A673 (cell line): ENCODE measurements at regions not wholly inside any gene's neighbourhood (a gene's known extent, or its start where the extent isn't known, plus 50 kb on each side); places are given as distances from the start of the nearest gene placed in this dataset.

Source experiments
- BruUV-seq: library from RNA; stranded (reverse); fragments of 400-500 nt; replicated peaks from 2 replicates; lab custom pipeline; 2021; lab: Mats Ljungman, UMichigan
- CTCF ChIA-PET: fragments of 300-600 bp; sonication (Branson Sonifier 250); formaldehyde crosslinking; loops from one replicate; lab custom pipeline; 2022; ENCODE audit warnings: antibody characterized with exemption; lab: Charles Lee
- POLR2A ChIA-PET: fragments of 300-600 bp; sonication (Branson Sonifier 250); formaldehyde crosslinking; loops from one replicate; lab custom pipeline; 2022; ENCODE audit warnings: antibody characterized with exemption; ENCODE audit not compliant: low non-redundant PET; lab: Charles Lee
- DNase-seq: peaks from one replicate; pipeline ENCODE4 v3.0.0-alpha.2; 2015; ENCODE audit warnings: low spot score
- H3K27ac ChIP-seq: fragments of 200-600 bp; sonication (generic); 2 replicates; pipeline ENCODE4 v1.5.1; 2016; ENCODE audit warnings: mixed run types, low read depth, mild to moderate bottlenecking, mixed read lengths, antibody characterized with exemption, low read length; ENCODE audit not compliant: poor library complexity, severe bottlenecking
- H3K27me3 ChIP-seq: fragments of 200-600 bp; sonication (generic); replicated peaks from 2 replicates; pipeline ENCODE4 v1.6.1; 2017; ENCODE audit warnings: mixed run types, low read depth, mild to moderate bottlenecking, mixed read lengths, antibody characterized with exemption, low read length; ENCODE audit not compliant: insufficient read depth, poor library complexity
- H3K36me3 ChIP-seq: fragments of 200-600 bp; sonication (generic); 2 replicates; pipeline ENCODE4 v1.6.1; 2016; ENCODE audit warnings: mixed run types, mild to moderate bottlenecking, mixed read lengths, antibody characterized with exemption, low read length; ENCODE audit not compliant: insufficient read depth, poor library complexity, severe bottlenecking
- H3K4me1 ChIP-seq: fragments of 200-600 bp; sonication (generic); 2 replicates; pipeline ENCODE4 v1.6.1; 2017; ENCODE audit warnings: mixed run types, mild to moderate bottlenecking, mixed read lengths, antibody characterized with exemption, low read length; ENCODE audit not compliant: insufficient read depth, poor library complexity, severe bottlenecking
- H3K4me3 ChIP-seq: fragments of 200-600 bp; sonication (generic); 2 replicates; pipeline ENCODE4 v1.5.1; 2016; ENCODE audit warnings: low read depth, mixed run types, mild to moderate bottlenecking, mixed read lengths, low read length; ENCODE audit not compliant: poor library complexity, severe bottlenecking
- H3K9me3 ChIP-seq: fragments of 200-600 bp; sonication (generic); 2 replicates; pipeline ENCODE4 v1.6.1; 2016; ENCODE audit warnings: mixed run types, low read depth, mild to moderate bottlenecking, mixed read lengths, antibody characterized with exemption, low read length; ENCODE audit not compliant: poor library complexity, severe bottlenecking
- CTCF ChIP-seq: fragments of 300-800, 200-600 bp; sonication (generic); conservative IDR thresholded peaks from 2 replicates; pipeline ENCODE4 v1.5.1; 2017; ENCODE audit warnings: low read depth, mild to moderate bottlenecking, antibody characterized with exemption, low read length, moderate library complexity, mixed read lengths
- EZH2 ChIP-seq: fragments of 200-600 bp; sonication (generic); IDR thresholded peaks from 2 replicates; pipeline ENCODE4 v1.6.1; 2017; ENCODE audit warnings: borderline replicate concordance, low read depth, mild to moderate bottlenecking, mixed read lengths, antibody characterized with exemption, low read length; ENCODE audit not compliant: poor library complexity, severe bottlenecking
- intact Hi-C: fragments of 100-400 bp; cut with micrococcal nuclease; formaldehyde crosslinking; loops from one replicate; pipeline ENCODE4 v1.10.0; 2022; ENCODE audit not compliant: unreplicated experiment

DNA sequence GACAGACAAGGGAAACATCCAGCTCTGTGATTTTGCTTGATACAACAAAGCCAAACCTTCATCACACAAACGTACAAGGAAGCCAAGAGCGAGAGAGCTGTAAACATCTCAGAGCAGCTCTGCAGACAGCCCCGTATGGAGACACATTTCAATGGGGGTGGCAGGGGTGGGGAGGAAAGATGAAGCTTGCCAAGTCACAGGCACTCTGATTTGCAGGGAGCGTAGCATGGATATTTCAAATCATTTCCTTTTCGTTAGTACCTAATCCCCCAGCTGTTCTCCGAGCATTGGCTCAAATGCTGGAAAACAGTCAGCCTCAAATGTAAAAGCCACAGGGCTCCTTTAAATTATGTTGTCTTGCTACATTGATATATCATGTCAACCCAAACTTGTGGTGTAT is 458.9 kb upstream of the CADM1 start:
- BruUV-seq, result no TSS peak
- intact Hi-C loops, result no loop called here
- no peaks in the 10 kb centered on the region for H3K36me3 ChIP-seq
- H3K4me1 ChIP-seq, result peaks cover 6% of the 10 kb centered on the region
- POLR2A ChIA-PET, result interaction anchor here (0.6 kb wide), 1 partner anchor 20 kb away, joined by 3 read pairs; no protein-coding TSS in a partner anchor
- DNase-seq, result peak; percentile 12
- TF ChIP-seq EZH2 (no peak), CTCF (no peak)
- no peaks in the 10 kb centered on the region for H3K9me3 ChIP-seq
- CTCF ChIA-PET, result no interaction called here
- H3K4me3 ChIP-seq, result no peak overlapping the region
- no peak overlapping the region for H3K27ac ChIP-seq
- H3K27me3 ChIP-seq, result no peaks in the 10 kb centered on the region

DNA sequence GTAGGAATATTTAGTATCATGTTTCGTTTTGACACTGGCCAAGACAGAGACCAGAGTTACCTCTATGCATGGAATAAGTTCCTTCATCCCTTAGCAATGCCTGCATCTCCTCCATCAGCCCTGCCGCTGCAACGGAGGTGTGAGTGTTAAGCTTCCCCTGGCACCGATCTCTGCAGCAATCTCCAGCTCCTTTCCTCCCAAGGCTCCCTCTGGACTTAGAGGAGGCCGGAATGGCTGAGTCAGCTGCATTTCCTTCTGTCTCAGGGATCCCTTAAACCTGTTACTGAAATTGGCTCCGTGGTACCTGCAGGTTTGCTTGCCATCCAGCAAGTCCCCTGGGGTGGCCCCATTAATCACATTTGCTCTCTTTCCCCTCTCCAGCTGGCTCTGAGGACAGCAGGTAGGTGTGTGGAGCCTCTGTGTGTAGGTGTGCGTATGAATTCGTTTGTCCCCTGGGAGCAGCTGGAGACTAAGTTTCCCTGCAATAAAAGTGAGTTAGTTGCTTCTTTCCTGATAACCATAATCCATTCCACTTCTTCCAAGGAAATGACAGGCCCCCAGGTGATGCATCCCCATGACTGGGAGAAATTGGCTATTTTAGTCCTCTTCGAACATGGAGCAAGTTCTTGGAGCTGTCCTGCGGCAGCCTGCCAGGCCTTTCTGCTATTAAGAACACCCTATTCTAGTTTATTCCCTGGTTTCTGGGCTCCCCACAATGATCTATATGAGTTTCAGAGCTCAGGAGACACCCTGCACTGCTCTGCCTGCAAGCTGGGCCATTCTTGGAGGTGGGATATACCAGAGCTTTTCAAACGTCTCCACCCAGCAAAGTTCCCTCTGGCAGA is 457.2 kb upstream of the CADM1 start:
- no peaks in the 10 kb centered on the region for H3K27me3 ChIP-seq
- CTCF ChIA-PET, result no interaction called here
- H3K27ac ChIP-seq, result no peak overlapping the region
- H3K4me3 ChIP-seq, result no peak overlapping the region
- H3K9me3 ChIP-seq, result no peaks in the 10 kb centered on the region
- intact Hi-C loops, result no loop called here
- no peaks in the 10 kb centered on the region for H3K36me3 ChIP-seq
- no peak for DNase-seq
- TF ChIP-seq CTCF, result no peak
- no peak for TF ChIP-seq EZH2
- peaks cover 12% of the 10 kb centered on the region for H3K4me1 ChIP-seq
- no TSS peak for BruUV-seq
- POLR2A ChIA-PET, result no interaction called here

DNA sequence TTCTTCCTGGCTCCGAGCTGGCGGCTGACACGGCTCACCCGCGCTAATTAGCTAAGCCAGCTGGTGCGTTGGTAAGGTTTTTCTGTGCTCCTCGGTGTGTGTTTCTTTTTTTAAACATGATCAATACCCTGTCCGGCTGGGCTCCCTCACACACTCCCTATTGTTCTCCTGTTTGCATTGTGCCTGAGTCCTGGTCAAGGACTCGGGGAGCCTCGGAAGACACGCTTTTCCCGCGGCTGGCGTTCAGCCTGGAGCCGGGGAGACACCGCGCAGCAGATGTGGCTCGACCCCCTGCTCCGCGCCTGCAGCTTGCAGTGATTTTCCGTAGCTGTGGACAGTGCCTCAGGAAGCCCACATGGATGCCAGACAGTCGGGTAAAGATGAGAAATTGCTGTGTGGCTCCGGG is 454.9 kb upstream of the CADM1 start:
- Histone ChIP-seq H3K9me3 (no peaks in the 10 kb centered on the region), H3K27me3 (no peaks in the 10 kb centered on the region), H3K4me3 (no peak overlapping the region), H3K36me3 (no peaks in the 10 kb centered on the region), H3K27ac (no peak overlapping the region), H3K4me1 (peaks cover 12% of the 10 kb centered on the region)
- no peak for TF ChIP-seq EZH2
- ChIA-PET POLR2A (no interaction called here), CTCF (no interaction called here)
- no peak for DNase-seq
- intact Hi-C loops, result no loop called here
- no TSS peak for BruUV-seq
